SK-N-SH (cell line): ENCODE measurements at regions not wholly inside any gene's neighbourhood (a gene's known extent, or its start where the extent isn't known, plus 50 kb on each side); places are given as distances from the start of the nearest gene placed in this dataset.

ENCODE experiments used
- CTCF ChIA-PET: fragments of 300-600, 350-600 bp; formaldehyde crosslinking; extraction: SDS; loops from one replicate; lab custom pipeline; 2021; lab: Yijun Ruan, JAX
- POLR2A ChIA-PET: fragments of 350-600 bp; sonication (Branson Sonifier 250); formaldehyde crosslinking; extraction: SDS; loops from one replicate; lab custom pipeline; 2020; ENCODE audit warnings: antibody characterized with exemption, inconsistent platforms; lab: Yijun Ruan, JAX
- DNase-seq: peaks from one replicate; pipeline ENCODE4 v3.0.0; 2012
- H2AFZ ChIP-seq: fragments of 200-600 bp; sonication (generic); 2 replicates; pipeline ENCODE4 v1.8.1; 2016; ENCODE audit warnings: antibody characterized with exemption, mild to moderate bottlenecking, low read depth
- H3F3A ChIP-seq: fragments of 200-600 bp; sonication (generic); replicated peaks from 2 replicates; pipeline ENCODE3; 2016; ENCODE audit warnings: antibody characterized with exemption, mild to moderate bottlenecking; ENCODE audit not compliant: insufficient read depth
- H3K27ac ChIP-seq, 2 experiments: fragments of 200-500 bp in 1 of 2; fragments of 200-600 bp in 1 of 2; sonication (Bioruptor generic) in 1 of 2; sonication (generic), shearing (Covaris generic) in 1 of 2; 2 replicates each; pipeline versions ENCODE4 v1.5.1 to v1.6.1; 2014 to 2016; ENCODE audit warnings: low read depth in 2 of 2, inconsistent platforms in 1 of 2, low read length in 1 of 2, mild to moderate bottlenecking in 1 of 2, mixed read lengths in 1 of 2
- H3K27me3 ChIP-seq: fragments of 200-600 bp; sonication (generic), shearing (Covaris generic); 2 replicates; pipeline ENCODE4 v1.6.1; 2016; ENCODE audit warnings: mixed run types; ENCODE audit not compliant: insufficient read depth
- H3K36me3 ChIP-seq, 2 experiments: fragments of 200-500 bp in 1 of 2; fragments of 200-600 bp in 1 of 2; sonication (Bioruptor generic) in 1 of 2; sonication (generic) in 1 of 2; replicated peaks in 1 of 2; 2 replicates each; pipeline versions ENCODE3 to v1.5.1; 2014 to 2016; ENCODE audit warnings: low read length in 1 of 2, mild to moderate bottlenecking in 1 of 2; ENCODE audit not compliant: insufficient read depth in 2 of 2, control insufficient read depth in 1 of 2
- H3K4me1 ChIP-seq, 2 experiments: fragments of 200-500 bp in 1 of 2; fragments of 200-600 bp in 1 of 2; sonication (Bioruptor generic) in 1 of 2; sonication (generic), shearing (Covaris generic) in 1 of 2; 2 replicates each; pipeline versions ENCODE4 v1.5.1 to v1.6.1; 2014 to 2016; ENCODE audit warnings: low read depth in 1 of 2, low read length in 1 of 2, mixed run types in 1 of 2; ENCODE audit not compliant: insufficient read depth in 2 of 2, control insufficient read depth in 1 of 2
- H3K4me2 ChIP-seq: fragments of 200-600 bp; sonication (generic), shearing (Covaris generic); 2 replicates; pipeline ENCODE4 v1.6.1; 2017; ENCODE audit warnings: mixed run types
- H3K4me3 ChIP-seq, 2 experiments: fragments of 200-500 bp in 1 of 2; fragments of 200-600 bp in 1 of 2; sonication (Bioruptor generic) in 1 of 2; sonication (generic), shearing (Covaris generic) in 1 of 2; 2 replicates each; pipeline versions ENCODE4 v1.5.1 to v1.8.1; 2014 to 2016; ENCODE audit warnings: low read depth in 2 of 2, inconsistent platforms in 1 of 2, low read length in 1 of 2, mild to moderate bottlenecking in 1 of 2, mixed read lengths in 1 of 2, moderate library complexity in 1 of 2
- H3K79me2 ChIP-seq: fragments of 200-600 bp; sonication (generic); 2 replicates; pipeline ENCODE4 v1.8.1; 2017; ENCODE audit warnings: mild to moderate bottlenecking; ENCODE audit not compliant: insufficient read depth
- H3K9ac ChIP-seq: fragments of 200-600 bp; sonication (generic); 2 replicates; pipeline ENCODE4 v1.6.1; 2017; ENCODE audit warnings: mixed run types
- H3K9me2 ChIP-seq: fragments of 200-600 bp; sonication (generic); 2 replicates; pipeline ENCODE4 v1.6.1; 2017; ENCODE audit warnings: mixed run types
- H3K9me3 ChIP-seq: fragments of 200-600 bp; sonication (generic); 2 replicates; pipeline ENCODE4 v1.6.1; 2017; ENCODE audit warnings: mixed run types, mild to moderate bottlenecking, moderate library complexity
- H4K20me1 ChIP-seq: fragments of 200-600 bp; sonication (generic); 2 replicates; pipeline ENCODE4 v1.6.1; 2017; ENCODE audit warnings: mild to moderate bottlenecking, mixed run types; ENCODE audit not compliant: insufficient read depth
- CTCF ChIP-seq: fragments of 200-600 bp; sonication (generic); IDR thresholded peaks from 2 replicates; pipeline ENCODE4 v1.6.1; 2017; ENCODE audit warnings: antibody characterized with exemption, mild to moderate bottlenecking, moderate library complexity
- EZH2phosphoT487 ChIP-seq: fragments of 200-600 bp; sonication (generic); IDR thresholded peaks from 2 replicates; pipeline ENCODE4 v1.6.1; 2017; ENCODE audit warnings: low read depth, mixed run types, mild to moderate bottlenecking, antibody characterized with exemption, moderate library complexity, borderline replicate concordance
- FOXJ3 ChIP-seq: sonication (generic); formaldehyde crosslinking; IDR thresholded peaks from 2 replicates; pipeline ENCODE4 v1.5.1; 2020; ENCODE audit warnings: mild to moderate bottlenecking, missing genetic modification reagents
- FOXM1 ChIP-seq: IDR thresholded peaks from 2 replicates; pipeline ENCODE4 v1.4.0; 2012; ENCODE audit warnings: low read depth, mild to moderate bottlenecking
- GATA2 ChIP-seq: sonication (generic); formaldehyde crosslinking; IDR thresholded peaks from 2 replicates; pipeline ENCODE4 v1.5.0; 2020; ENCODE audit warnings: mild to moderate bottlenecking, missing genetic modification reagents
- MXI1 ChIP-seq: IDR thresholded peaks from 2 replicates; pipeline ENCODE4 v1.6.1; 2012; ENCODE audit warnings: mild to moderate bottlenecking, low read depth, low read length, improper control_type of control experiment
- NFIC ChIP-seq: IDR thresholded peaks from 2 replicates; pipeline ENCODE4 v1.4.0; 2012; ENCODE audit warnings: borderline replicate concordance
- NRF1 ChIP-seq: IDR thresholded peaks from 2 replicates; pipeline ENCODE4 v1.6.1; 2012; ENCODE audit warnings: low read depth, mild to moderate bottlenecking, low read length
- RAD21 ChIP-seq: IDR thresholded peaks from 2 replicates; pipeline ENCODE4 v1.6.1; 2012; ENCODE audit warnings: mild to moderate bottlenecking, low read length
- RCOR1 ChIP-seq: fragments of 150-350 bp; IDR thresholded peaks from 2 replicates; pipeline ENCODE4 v1.6.1; 2017; ENCODE audit warnings: antibody characterized with exemption, low read length
- REST ChIP-seq: IDR thresholded peaks from 2 replicates; pipeline ENCODE4 v1.6.1; 2012; ENCODE audit warnings: mild to moderate bottlenecking, low read depth, low read length, moderate library complexity
- RFX5 ChIP-seq: IDR thresholded peaks from 2 replicates; pipeline ENCODE4 v1.6.1; 2012; ENCODE audit warnings: mild to moderate bottlenecking, improper control_type of control experiment, low read length
- SMC3 ChIP-seq: IDR thresholded peaks from 2 replicates; pipeline ENCODE4 v1.6.1; 2012; ENCODE audit warnings: low read depth, low read length, improper control_type of control experiment
- TAF1 ChIP-seq: IDR thresholded peaks from 2 replicates; pipeline ENCODE4 v1.6.1; 2012; ENCODE audit warnings: low read depth, mild to moderate bottlenecking, low read length, moderate library complexity, borderline replicate concordance
- TCF12 ChIP-seq: IDR thresholded peaks from 2 replicates; pipeline ENCODE4 v1.4.0; 2012
- YY1 ChIP-seq: IDR thresholded peaks from 2 replicates; pipeline ENCODE4 v1.4.0; 2012; ENCODE audit warnings: low read depth, mild to moderate bottlenecking
- WGBS: methylation state at CpG from one replicate; pipeline ENCODE4 v1.1.6; 2017; ENCODE audit warnings: low lambda C conversion rate; 5-methylcytosine and 5-hydroxymethylcytosine counted together
- TF ChIP-seq, protein P1 (sequence below): fragments of 150-350 bp; IDR thresholded peaks from 2 replicates; pipeline ENCODE4 v1.6.1; 2017; ENCODE audit warnings: antibody characterized with exemption, low read length, low read depth, borderline replicate concordance

DNA sequence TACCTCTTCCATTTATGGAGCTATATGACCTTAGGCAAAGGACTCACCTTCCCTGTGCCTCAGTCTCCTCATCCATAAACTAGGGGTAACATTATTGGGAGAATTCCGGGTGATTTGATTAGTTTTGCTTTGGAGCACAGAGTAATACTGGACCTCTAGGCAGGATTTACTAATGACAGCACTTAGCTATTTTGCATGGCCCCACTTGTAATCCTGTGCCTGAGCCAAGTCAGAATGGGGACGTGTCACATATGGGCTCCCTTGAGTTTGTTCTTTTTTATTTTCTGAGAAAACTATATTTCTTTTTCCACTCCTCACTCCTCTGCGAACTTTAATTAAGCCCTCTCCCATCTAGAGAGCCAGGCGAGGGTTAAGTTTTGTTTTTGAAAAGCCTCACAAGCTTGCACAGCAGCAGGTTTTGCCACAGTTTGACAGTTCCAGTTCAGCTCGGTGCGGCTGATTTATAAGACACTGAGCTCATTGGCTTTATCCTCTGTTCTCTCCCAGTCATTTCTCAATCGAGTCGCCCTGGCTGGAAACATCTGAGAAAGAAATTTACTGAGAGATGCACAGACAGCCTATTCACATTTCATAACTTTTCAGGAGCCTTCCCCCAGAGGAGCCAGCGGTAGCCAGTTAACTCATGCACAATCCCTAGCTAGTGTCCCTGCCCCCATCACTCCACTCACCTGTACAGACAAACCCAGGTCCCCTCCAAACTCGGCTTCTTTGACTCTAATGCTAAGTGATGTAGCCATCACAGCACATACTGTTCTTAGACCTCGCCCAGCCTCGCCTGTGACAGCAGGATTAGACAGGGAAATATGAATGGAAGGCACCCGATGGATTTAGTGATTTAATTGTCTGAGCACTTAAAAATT is 441.9 kb upstream of the NPVF start:
- no peaks in the 10 kb centered on the region for H3K9me3 ChIP-seq
- H3K4me2 ChIP-seq, result no peak overlapping the region
- no peaks in the 10 kb centered on the region for H3K36me3 ChIP-seq
- H3K9me2 ChIP-seq, result no peaks in the 10 kb centered on the region
- H3F3A ChIP-seq, result no peaks in the 10 kb centered on the region
- WGBS, result 27% methylated on average over 13 of the region's 13 CpGs
- DNase-seq, result no peak
- peaks cover 0 to 45% of the 10 kb centered on the region in 2 experiments; a peak in 2 of 4 replicates for H3K4me1 ChIP-seq
- H3K27ac ChIP-seq, result peak overlapping the region in 1 of 2 experiments; percentile 68; a peak in 2 of 4 replicates
- H3K4me3 ChIP-seq, result no peak overlapping the region
- TF ChIP-seq, protein P1, sequence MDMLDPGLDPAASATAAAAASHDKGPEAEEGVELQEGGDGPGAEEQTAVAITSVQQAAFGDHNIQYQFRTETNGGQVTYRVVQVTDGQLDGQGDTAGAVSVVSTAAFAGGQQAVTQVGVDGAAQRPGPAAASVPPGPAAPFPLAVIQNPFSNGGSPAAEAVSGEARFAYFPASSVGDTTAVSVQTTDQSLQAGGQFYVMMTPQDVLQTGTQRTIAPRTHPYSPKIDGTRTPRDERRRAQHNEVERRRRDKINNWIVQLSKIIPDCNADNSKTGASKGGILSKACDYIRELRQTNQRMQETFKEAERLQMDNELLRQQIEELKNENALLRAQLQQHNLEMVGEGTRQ, result no peak
- TF ChIP-seq MXI1, result 0 out of 2 replicates have a peak, but pooled peaks have one; percentile 9
- CTCF ChIA-PET, result interaction anchor here (0.7 to 4.7 kb wide), 10 partner anchors 8 to 410 kb away, joined by 3 to 38 read pairs (median 4); no protein-coding TSS in a partner anchor
- no peaks in the 10 kb centered on the region for H3K27me3 ChIP-seq
- H3K9ac ChIP-seq, result no peak overlapping the region
- no peaks in the 10 kb centered on the region for H3K79me2 ChIP-seq
- H2AFZ ChIP-seq, result no peak overlapping the region
- POLR2A ChIA-PET, result no interaction called here
- no peaks in the 10 kb centered on the region for H4K20me1 ChIP-seq

- Histone ChIP-seq H3K4me2 (no peak overlapping the region), H3K4me1 (peaks cover 0 to 44% of the 10 kb centered on the region in 2 experiments; a peak in 2 of 4 replicates), H3K9me3 (no peaks in the 10 kb centered on the region), H3K27me3 (no peaks in the 10 kb centered on the region), H3F3A (no peaks in the 10 kb centered on the region), H3K4me3 (no peak overlapping the region), H3K27ac (no peak overlapping the region), H3K9me2 (no peaks in the 10 kb centered on the region), H2AFZ (no peak overlapping the region), H3K36me3 (no peaks in the 10 kb centered on the region), H4K20me1 (no peaks in the 10 kb centered on the region), H3K9ac (no peak overlapping the region), H3K79me2 (no peaks in the 10 kb centered on the region)
- TF ChIP-seq RCOR1 (no peak), NFIC (no peak), TAF1 (no peak), GATA2 (no peak), SMC3 (no peak), RFX5 (no peak), NRF1 (no peak), CTCF (no peak), FOXM1 (no peak), YY1 (no peak), RAD21 (no peak), FOXJ3 (CRISPR knock-in tag) (no peak), TCF12 (no peak), EZH2phosphoT487 (no peak), REST (no peak)
- ChIA-PET CTCF (interaction anchor here (0.7 to 4.3 kb wide), 5 partner anchors 9 to 311 kb away, joined by 3 to 38 read pairs (median 3); no protein-coding TSS in a partner anchor), POLR2A (no interaction called here)
- 58% methylated on average over 10 of the region's 10 CpGs for WGBS
- DNase-seq, result no peak
Measured at GRCh38 chr7:25671111-25671510, 442.8 kb upstream of the NPVF start.
